ENCODE measurements at regions not wholly inside any gene's neighbourhood (a gene's known extent, or its start where the extent isn't known, plus 50 kb on each side); places are given as distances from the start of the nearest gene placed in this dataset.

GRCh38 chr6:144696610-144697368 lies 411.7 kb downstream of the UTRN start:
- no peak for TF ChIP-seq CTCF (CRISPR knock-in tag; IDR thresholded peaks at IDR 0.05)
- TF ChIP-seq ZNF580 (CRISPR knock-in tag; IDR thresholded peaks at IDR 0.05; ENCODE audit: borderline replicate concordance, low read depth): no peak
- TF ChIP-seq SRSF1 (optimal IDR thresholded peaks at IDR 0.05; ENCODE audit: low read depth, low read length): no peak
- no peak for TF ChIP-seq EZH2 (conservative IDR thresholded peaks at IDR 0.05; ENCODE audit: low read depth, low read length)
- no peak for TF ChIP-seq ZBTB33 (CRISPR knock-in tag; IDR thresholded peaks at IDR 0.05)
- no peak for TF ChIP-seq POLR2A (IDR thresholded peaks at IDR 0.05; ENCODE audit: insufficient read depth in 1 of 2, low read depth in 2 of 2, low read length in 2 of 2)
- no peak for TF ChIP-seq CHD4 (IDR thresholded peaks at IDR 0.05; ENCODE audit: borderline replicate concordance, low read length)
- TF ChIP-seq ATF2 (CRISPR knock-in tag; IDR thresholded peaks at IDR 0.05): no peak
- TF ChIP-seq ZKSCAN8 (CRISPR knock-in tag; IDR thresholded peaks at IDR 0.05; ENCODE audit: borderline replicate concordance): no peak
- no peak for TF ChIP-seq FOXJ3 (CRISPR knock-in tag; IDR thresholded peaks at IDR 0.05; ENCODE audit: borderline replicate concordance)
- no peak for TF ChIP-seq ZBTB49 (CRISPR knock-in tag; IDR thresholded peaks at IDR 0.05; ENCODE audit: borderline replicate concordance)
- no peak for TF ChIP-seq CBX5 (CRISPR knock-in tag; IDR thresholded peaks at IDR 0.05; ENCODE audit: borderline replicate concordance)
- TF ChIP-seq CREM (IDR thresholded peaks at IDR 0.05): no peak
- no peak for TF ChIP-seq CREM (CRISPR knock-in tag; IDR thresholded peaks at IDR 0.05)

Data from HepG2 (cell line).